HAP-1 (cell line): ENCODE measurements at regions not wholly inside any gene's neighbourhood (a gene's known extent, or its start where the extent isn't known, plus 50 kb on each side); places are given as distances from the start of the nearest gene placed in this dataset.
"Not testable (repeated sequence)": the region's sequence is repeated elsewhere in the genome, so short reads cannot be mapped to it uniquely, and the experiment has no call there.

Source experiments
- DNase-seq, 2 experiments: peaks; one replicate each; pipeline ENCODE4 v3.0.0-alpha.2; 2016 to 2020; ENCODE audit warnings: low spot score in 2 of 2
- H3K27me3 ChIP-seq: fragments of 250-450 bp; sonication (Bioruptor Pico); 2 replicates; pipeline ENCODE4 v1.5.1; 2020; ENCODE audit warnings: low read depth, mild to moderate bottlenecking, moderate library complexity
- H3K36me3 ChIP-seq: fragments of 250-450 bp; sonication (Bioruptor Pico); replicated peaks from 2 replicates; pipeline ENCODE4 v1.5.1; 2020; ENCODE audit warnings: mild to moderate bottlenecking
- H3K4me1 ChIP-seq: fragments of 250-450 bp; sonication (Bioruptor Pico); 2 replicates; pipeline ENCODE4 v1.5.1; 2020; ENCODE audit warnings: mild to moderate bottlenecking
- H3K4me3 ChIP-seq: fragments of 250-450 bp; sonication (Bioruptor Pico); 2 replicates; pipeline ENCODE4 v1.5.1; 2020; ENCODE audit warnings: mild to moderate bottlenecking, moderate library complexity
- H3K9me3 ChIP-seq: fragments of 250-450 bp; sonication (Bioruptor Pico); 2 replicates; pipeline ENCODE4 v1.5.1; 2020; ENCODE audit warnings: mild to moderate bottlenecking, moderate library complexity
- in situ Hi-C: fragments of 300-500 bp; cut with MboI; formaldehyde crosslinking; loops from 3 replicates; pipeline ENCODE4 v1.14.3; 2020; ENCODE audit warnings: low sequenced_read_pairs, inconsistent platforms, mixed read lengths

DNA sequence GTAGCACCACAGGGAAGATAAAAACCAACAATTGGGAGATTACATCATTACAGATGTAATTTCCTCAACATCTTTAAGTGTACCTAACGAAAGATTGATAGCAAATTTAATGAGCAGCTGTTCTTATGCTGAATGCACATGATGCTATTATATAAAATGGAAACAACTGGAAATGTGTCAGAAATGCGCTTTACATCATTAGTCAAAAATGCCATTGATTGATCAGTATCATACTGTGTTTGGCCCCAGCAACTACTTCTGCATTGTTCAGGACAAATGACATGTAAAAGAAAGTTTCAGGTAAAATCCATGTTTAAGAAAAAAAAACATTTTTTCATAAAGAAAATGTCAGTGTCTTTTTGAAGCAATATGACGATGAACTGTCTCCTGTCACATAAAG is 625.5 kb upstream of the MIR17HG start:
- H3K27me3 ChIP-seq = no peaks in the 10 kb centered on the region

DNA sequence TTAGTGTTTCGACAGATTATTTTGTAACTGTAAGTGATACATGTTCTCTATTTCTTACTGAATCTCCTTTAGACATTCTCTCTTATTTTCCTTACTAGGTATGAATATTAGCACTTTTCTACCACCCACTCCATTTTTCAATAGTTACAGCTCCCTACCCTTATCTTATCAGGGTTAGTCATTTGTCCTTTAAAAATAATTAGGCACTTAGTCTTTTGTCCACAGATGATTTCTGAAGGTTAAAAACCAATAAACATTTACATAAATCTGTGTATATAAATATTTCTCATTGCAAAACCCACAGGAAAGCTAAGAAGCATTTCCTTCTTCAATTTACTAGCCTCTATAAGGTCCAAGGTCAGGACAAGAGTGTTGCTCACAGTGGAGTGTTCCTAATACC is 624.1 kb upstream of the MIR17HG start:
- in situ Hi-C loops = no loop called here
- no peak for DNase-seq
- Histone ChIP-seq H3K27me3 (no peaks in the 10 kb centered on the region), H3K36me3 (no peaks in the 10 kb centered on the region), H3K9me3 (no peaks in the 10 kb centered on the region), H3K4me3 (no peak overlapping the region), H3K4me1 (no peaks in the 10 kb centered on the region)

More for the DNA sequence above, 625.5 kb upstream of the MIR17HG start:
- no peak for DNase-seq
- in situ Hi-C loops = no loop called here
- no peaks in the 10 kb centered on the region for H3K9me3 ChIP-seq
- H3K36me3 ChIP-seq = no peaks in the 10 kb centered on the region
- H3K4me1 ChIP-seq = no peaks in the 10 kb centered on the region
- H3K4me3 ChIP-seq = no peak overlapping the region

DNA sequence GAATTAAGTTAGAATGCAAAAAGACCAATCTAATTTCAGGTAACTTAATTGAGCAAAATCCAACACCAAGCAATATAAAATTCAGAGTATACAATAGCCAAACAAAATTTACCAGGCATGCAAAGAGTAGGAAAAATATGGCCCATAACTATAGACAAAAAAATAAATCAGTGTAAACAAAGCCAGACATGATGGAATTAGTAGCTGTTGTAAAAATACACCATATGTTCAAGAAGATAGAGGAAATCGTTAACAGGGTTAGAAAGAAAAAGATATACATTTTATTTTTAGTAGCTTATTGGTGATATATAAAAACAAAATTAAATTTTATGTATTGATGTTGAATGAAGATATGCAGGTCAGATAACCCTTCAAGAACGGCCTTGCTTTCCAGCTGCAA is 621.1 kb upstream of the MIR17HG start:
- in situ Hi-C loops = no loop called here
- no peaks in the 10 kb centered on the region for H3K36me3 ChIP-seq
- no peak for DNase-seq

DNA sequence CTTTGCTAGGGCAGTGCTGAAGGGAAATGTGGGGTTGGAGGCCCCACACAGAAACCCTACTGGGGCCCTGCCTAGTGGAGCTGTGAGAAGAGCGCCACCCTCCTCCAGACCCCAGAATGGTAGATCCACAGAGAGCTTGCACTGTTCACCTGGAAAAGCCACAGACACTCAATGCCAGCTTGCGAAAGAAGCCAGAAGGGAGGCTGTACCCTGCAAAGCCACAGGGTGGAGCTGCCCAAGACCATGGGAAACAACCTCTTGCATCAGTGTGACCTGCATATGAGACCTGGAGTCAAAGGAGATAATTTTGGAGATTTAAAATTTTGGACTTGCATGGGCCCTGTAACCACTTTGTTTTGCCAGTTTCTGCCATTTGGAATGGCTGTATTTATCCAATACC is 615.4 kb upstream of the MIR17HG start:
- in situ Hi-C loops = no loop called here
- no peaks in the 10 kb centered on the region for H3K27me3 ChIP-seq
- no peaks in the 10 kb centered on the region for H3K36me3 ChIP-seq
- no peaks in the 10 kb centered on the region for H3K4me1 ChIP-seq
- H3K9me3 ChIP-seq = no peaks in the 10 kb centered on the region
- no peak overlapping the region for H3K4me3 ChIP-seq
- DNase-seq = no peak

More for the DNA sequence above, 621.1 kb upstream of the MIR17HG start:
- Histone ChIP-seq H3K4me1 (no peaks in the 10 kb centered on the region), H3K27me3 (no peaks in the 10 kb centered on the region), H3K9me3 (no peaks in the 10 kb centered on the region), H3K4me3 (no peak overlapping the region)

DNA sequence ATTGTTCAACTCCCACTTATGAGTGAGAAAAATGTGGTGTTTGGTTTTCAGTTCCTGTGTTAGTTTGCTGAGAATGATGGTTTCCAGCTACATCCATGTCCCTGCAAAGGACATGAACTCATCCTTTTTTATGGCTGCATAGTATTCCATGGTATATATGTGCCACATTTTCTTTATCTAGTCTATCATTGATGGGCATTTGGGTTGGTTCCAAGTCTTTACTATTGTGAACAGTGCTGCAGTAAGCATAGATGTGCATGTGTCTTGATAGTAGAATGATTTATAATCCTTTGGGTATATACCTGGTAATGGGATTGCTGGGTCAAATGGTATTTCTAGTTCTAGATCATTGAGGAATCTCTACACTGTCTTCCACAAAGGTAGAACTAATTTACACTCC is 613.0 kb upstream of the MIR17HG start:
- H3K27me3 ChIP-seq, in situ Hi-C loops, H3K36me3 ChIP-seq, H3K9me3 ChIP-seq, H3K4me3 ChIP-seq, H3K4me1 ChIP-seq, DNase-seq: not testable (repeated sequence)

DNA sequence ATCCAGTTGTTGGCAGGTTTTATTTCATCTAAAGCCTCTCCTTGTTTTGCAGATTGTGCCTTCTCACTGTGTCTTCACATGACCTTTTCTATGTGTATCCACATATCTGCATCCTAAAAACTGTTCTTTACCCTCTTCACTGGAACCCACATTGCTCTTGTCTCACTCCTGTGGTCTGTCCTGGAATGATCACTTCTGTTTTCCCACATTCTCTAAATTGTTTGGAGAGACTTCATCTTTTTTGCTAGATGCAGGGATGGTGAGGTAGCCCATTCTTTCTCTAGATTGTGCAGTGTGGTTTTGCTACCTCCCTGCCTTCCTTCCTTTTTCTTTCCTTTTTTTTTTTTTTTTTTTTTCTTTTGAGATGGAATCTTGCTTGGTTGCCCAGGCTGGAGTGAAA is 608.6 kb upstream of the MIR17HG start:
- no peak for DNase-seq
- in situ Hi-C loops = no loop called here
- Histone ChIP-seq H3K4me1 (no peaks in the 10 kb centered on the region), H3K4me3 (no peak overlapping the region), H3K36me3 (no peaks in the 10 kb centered on the region), H3K9me3 (no peaks in the 10 kb centered on the region), H3K27me3 (no peaks in the 10 kb centered on the region)

DNA sequence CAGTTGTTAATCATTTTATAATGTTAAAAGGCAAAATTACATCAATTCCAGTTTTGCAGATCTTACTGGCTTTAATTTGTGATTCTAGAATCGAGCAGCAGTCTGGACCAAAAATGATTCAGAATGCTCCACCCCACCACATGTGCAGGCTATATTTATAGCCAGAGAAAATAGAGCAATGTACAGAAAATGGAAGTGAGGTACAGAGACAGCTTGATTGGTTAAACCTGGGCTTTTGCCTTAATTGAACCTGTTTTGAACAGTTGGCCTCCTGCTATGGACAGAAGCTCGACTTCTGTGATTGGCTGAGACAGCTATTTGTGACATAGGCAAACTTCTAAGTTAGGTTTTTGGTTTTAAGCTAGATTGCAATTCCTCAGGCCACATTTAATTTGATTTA is 607.4 kb upstream of the MIR17HG start:
- Histone ChIP-seq H3K4me3 (no peak overlapping the region), H3K9me3 (no peaks in the 10 kb centered on the region), H3K4me1 (no peaks in the 10 kb centered on the region), H3K36me3 (no peaks in the 10 kb centered on the region), H3K27me3 (no peaks in the 10 kb centered on the region)
- DNase-seq = no peak
- in situ Hi-C loops = no loop called here

DNA sequence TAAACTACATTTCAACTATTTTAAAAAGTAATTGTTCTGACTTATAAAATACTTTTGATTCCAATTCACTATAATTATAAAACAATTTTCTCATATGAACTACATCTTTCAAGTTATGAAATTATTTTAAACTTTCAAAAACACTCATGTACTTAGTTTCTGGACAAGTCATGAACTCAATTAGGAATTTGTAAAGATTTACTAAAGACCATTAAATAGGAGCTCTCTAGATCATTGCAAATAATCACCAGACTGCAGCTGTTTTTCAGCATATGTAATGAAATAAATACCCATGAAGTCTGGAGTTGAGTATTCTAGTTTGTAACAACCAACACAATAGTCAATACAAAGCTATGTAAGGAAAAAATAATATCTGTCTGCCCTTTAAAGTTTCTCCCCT is 605.1 kb upstream of the MIR17HG start:
- no peaks in the 10 kb centered on the region for H3K27me3 ChIP-seq
- no peaks in the 10 kb centered on the region for H3K36me3 ChIP-seq
- no peak overlapping the region for H3K4me3 ChIP-seq
- no peaks in the 10 kb centered on the region for H3K9me3 ChIP-seq
- no peaks in the 10 kb centered on the region for H3K4me1 ChIP-seq
- in situ Hi-C loops = no loop called here
- DNase-seq = no peak

DNA sequence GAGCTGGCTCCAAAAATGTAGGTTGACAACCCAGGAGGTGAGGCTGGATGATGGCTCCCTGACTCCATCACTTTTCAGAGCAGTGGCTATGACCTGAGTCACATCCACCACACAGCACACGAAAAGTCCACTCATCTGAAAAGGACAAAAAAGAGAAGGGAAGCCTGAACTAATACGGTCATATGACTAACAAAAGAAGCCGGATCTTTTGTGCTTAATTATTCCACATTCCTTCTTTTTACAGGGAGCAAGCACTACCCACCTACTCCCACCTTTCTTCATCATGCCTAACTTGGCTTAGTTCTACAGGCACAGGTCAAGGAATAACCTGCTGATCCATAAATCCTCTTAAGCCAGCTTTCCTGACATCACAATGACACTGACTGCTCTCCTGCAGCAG is 601.3 kb upstream of the MIR17HG start:
- DNase-seq = no peak
- no peaks in the 10 kb centered on the region for H3K36me3 ChIP-seq
- no peaks in the 10 kb centered on the region for H3K27me3 ChIP-seq
- no peaks in the 10 kb centered on the region for H3K9me3 ChIP-seq
- in situ Hi-C loops = no loop called here
- H3K4me1 ChIP-seq = no peaks in the 10 kb centered on the region
- no peak overlapping the region for H3K4me3 ChIP-seq

DNA sequence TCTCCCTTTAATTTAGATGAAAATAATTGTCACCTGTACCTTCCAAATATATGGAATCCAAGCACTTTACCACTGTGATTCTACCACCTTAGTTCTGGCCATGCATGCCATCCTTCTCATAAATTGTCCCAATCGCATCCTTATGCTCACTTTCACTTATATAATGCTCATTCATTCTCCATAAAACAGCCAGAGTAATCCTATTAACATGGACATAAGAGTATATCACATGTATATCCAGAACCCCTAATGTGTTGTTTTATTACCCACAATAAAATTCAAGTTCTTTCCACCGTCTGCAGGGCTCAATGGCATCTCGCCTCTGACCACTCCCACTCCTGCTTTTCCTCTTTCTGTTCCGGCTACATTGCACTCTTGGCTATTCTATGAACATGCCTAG is 597.5 kb upstream of the MIR17HG start:
- in situ Hi-C loops = no loop called here
- no peaks in the 10 kb centered on the region for H3K27me3 ChIP-seq
- DNase-seq = no peak
- H3K4me3 ChIP-seq = no peak overlapping the region
- no peaks in the 10 kb centered on the region for H3K4me1 ChIP-seq
- H3K36me3 ChIP-seq = no peaks in the 10 kb centered on the region
- H3K9me3 ChIP-seq = no peaks in the 10 kb centered on the region

DNA sequence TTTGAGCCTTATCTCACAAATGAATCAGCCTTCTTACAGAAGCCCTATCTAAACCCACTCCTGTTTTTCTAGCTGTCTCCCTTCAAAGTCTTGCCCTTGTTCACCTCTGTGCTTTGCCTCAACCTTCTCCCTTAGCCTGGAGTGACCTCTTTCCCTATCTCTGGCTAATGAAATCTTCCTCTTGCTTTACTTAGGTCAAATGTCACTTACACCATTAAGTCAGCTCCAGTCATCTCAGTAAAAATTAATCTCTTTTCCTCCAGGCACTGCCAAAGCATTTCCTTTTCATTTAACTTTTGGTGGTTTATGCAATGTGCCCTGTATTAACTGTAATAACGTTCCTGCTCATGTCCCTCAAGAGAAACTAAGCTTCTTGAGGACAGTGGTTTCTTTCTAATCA is 596.5 kb upstream of the MIR17HG start:
- Histone ChIP-seq H3K9me3 (no peaks in the 10 kb centered on the region), H3K4me1 (no peaks in the 10 kb centered on the region), H3K4me3 (no peak overlapping the region), H3K36me3 (no peaks in the 10 kb centered on the region), H3K27me3 (no peaks in the 10 kb centered on the region)
- no peak for DNase-seq
- in situ Hi-C loops = no loop called here

DNA sequence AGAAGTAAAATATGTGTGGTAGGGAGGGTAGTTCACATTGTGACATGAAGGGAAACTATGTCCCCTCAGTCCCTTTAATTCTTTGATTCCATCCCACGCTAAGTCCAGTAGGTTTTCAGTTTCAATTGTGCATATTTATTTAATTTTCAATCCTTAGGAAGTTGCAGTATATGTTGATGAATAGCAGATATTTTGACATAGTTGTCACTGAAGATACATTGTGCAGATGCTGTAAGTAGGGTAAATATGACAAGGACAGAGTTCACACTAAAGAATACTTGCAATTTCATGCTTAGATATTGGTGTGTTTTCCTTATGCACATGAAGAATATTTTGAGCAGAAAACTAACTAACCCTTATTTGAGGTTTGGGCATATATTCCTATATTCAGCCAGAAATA is 595.4 kb upstream of the MIR17HG start:
- Histone ChIP-seq H3K36me3 (no peaks in the 10 kb centered on the region), H3K4me1 (no peaks in the 10 kb centered on the region), H3K27me3 (no peaks in the 10 kb centered on the region), H3K9me3 (no peaks in the 10 kb centered on the region), H3K4me3 (no peak overlapping the region)
- no peak for DNase-seq
- in situ Hi-C loops = no loop called here

DNA sequence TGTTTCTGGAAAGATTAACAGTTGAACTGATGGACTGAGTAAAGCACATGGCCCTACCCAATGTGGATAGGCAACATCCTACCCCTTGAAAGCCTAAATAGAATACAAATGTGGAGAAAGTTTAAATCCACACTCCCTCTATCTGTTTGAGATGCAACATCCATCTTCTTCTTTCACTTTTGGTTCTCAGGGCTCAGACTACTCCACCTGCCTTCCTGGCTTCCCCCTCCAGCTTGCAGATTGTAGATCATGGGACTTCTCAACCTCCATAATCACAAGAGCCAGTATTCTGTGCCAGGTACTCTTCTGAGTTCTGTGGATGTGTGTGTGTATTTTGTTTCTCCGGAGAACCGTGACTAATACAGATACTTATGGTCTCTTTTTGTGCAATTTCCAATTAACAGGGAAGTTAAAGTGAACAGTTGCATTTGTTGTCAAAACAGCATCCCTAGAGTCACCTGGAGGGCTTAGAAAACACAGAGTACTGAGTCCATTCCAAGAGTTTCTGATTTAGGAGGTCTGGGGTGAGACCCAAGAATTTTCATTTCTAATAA is 590.3 kb upstream of the MIR17HG start:
- DNase-seq = no peak
- Histone ChIP-seq H3K36me3 (no peaks in the 10 kb centered on the region), H3K4me3 (no peak overlapping the region), H3K9me3 (no peaks in the 10 kb centered on the region), H3K27me3 (no peaks in the 10 kb centered on the region), H3K4me1 (no peaks in the 10 kb centered on the region)
- in situ Hi-C loops = no loop called here

DNA sequence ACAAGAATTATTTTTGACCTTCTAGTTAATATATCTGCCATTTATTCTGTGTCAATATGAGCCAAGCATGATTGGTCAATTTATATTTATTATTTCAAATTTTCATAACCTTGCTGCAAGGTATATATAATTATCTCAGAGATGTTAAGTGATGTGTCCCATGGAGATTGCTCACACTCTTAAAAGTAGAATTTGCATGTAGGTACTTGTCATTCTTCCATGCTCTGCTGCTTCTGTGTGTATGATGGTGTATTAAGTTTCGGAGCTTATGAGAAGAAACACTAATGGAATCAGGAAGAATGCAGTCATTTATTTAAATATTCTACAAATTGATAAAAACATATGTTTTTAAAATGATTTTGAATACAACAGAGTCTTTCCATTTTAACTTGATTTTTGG is 586.8 kb upstream of the MIR17HG start:
- no peaks in the 10 kb centered on the region for H3K36me3 ChIP-seq
- in situ Hi-C loops = no loop called here
- no peaks in the 10 kb centered on the region for H3K4me1 ChIP-seq
- no peaks in the 10 kb centered on the region for H3K9me3 ChIP-seq
- H3K27me3 ChIP-seq = no peaks in the 10 kb centered on the region
- no peak overlapping the region for H3K4me3 ChIP-seq
- no peak for DNase-seq

DNA sequence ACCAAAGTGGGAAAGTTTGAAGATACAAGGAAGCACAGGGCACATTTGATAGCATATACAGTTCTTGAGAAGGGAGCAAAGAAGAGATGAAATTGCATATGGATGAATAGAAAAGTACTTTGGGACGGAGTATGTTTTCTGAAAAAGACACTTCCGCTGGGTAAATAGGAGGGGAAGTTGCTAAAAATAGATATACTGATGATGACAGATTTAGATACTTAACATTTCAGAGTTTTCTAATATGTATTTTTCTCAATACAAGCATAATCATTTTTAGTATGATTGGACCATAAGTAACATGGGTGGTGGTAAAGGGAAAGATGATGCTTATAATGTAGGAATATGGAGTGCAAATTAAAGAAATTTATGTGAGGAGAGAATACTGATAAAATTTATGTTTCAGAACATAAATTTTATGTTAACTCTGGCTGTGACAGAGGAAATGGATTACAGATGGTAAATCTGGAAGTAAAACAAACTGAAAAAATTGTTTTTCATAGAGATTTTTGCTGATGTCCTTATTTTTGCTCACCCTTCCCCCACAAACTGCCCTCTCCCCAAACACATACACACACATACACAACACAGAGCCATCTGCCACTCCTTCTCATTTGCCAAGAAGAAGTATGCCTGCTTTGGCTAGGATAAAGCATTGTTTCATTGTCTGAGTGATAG is 583.9 kb upstream of the MIR17HG start:
- no peak overlapping the region for H3K4me3 ChIP-seq

More for the DNA sequence above, 583.9 kb upstream of the MIR17HG start:
- in situ Hi-C loops = no loop called here
- no peaks in the 10 kb centered on the region for H3K4me1 ChIP-seq
- no peaks in the 10 kb centered on the region for H3K9me3 ChIP-seq
- no peaks in the 10 kb centered on the region for H3K27me3 ChIP-seq
- H3K36me3 ChIP-seq = no peaks in the 10 kb centered on the region
- no peak for DNase-seq
